ENCODE measurements at regions not wholly inside any gene's neighbourhood (a gene's known extent, or its start where the extent isn't known, plus 50 kb on each side); places are given as distances from the start of the nearest gene placed in this dataset.

- TF ChIP-seq, protein P1, sequence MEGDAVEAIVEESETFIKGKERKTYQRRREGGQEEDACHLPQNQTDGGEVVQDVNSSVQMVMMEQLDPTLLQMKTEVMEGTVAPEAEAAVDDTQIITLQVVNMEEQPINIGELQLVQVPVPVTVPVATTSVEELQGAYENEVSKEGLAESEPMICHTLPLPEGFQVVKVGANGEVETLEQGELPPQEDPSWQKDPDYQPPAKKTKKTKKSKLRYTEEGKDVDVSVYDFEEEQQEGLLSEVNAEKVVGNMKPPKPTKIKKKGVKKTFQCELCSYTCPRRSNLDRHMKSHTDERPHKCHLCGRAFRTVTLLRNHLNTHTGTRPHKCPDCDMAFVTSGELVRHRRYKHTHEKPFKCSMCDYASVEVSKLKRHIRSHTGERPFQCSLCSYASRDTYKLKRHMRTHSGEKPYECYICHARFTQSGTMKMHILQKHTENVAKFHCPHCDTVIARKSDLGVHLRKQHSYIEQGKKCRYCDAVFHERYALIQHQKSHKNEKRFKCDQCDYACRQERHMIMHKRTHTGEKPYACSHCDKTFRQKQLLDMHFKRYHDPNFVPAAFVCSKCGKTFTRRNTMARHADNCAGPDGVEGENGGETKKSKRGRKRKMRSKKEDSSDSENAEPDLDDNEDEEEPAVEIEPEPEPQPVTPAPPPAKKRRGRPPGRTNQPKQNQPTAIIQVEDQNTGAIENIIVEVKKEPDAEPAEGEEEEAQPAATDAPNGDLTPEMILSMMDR (IDR thresholded peaks at IDR 0.05; ENCODE audit: insufficient read depth, low read depth, low read length), result no peak
- no peak for TF ChIP-seq EZH2 (IDR thresholded peaks at IDR 0.05; ENCODE audit: insufficient read depth, low read length)
Observed at GRCh38 chr2:200743042-200743676, 68.6 kb upstream of the BZW1 start.

All from astrocyte (in vitro differentiated cells and primary cell).